Astrocyte (in vitro differentiated cells and primary cell): ENCODE measurements at regions not wholly inside any gene's neighbourhood (a gene's known extent, or its start where the extent isn't known, plus 50 kb on each side); places are given as distances from the start of the nearest gene placed in this dataset.

Source experiments
- DNase-seq: peaks from one replicate; pipeline ENCODE4 v3.0.0-alpha.2; 2010; ENCODE audit warnings: low read depth
- FAIRE-seq: peaks from 2 replicates; lab custom pipeline; 2011; peaks lifted over from hg19 to GRCh38; lab: Jason Lieb, UNC
- H2AFZ ChIP-seq: 2 replicates; pipeline ENCODE4 v1.6.0; 2012; ENCODE audit warnings: low read depth, low read length, inconsistent platforms
- H3K27ac ChIP-seq: 2 replicates; pipeline ENCODE4 v1.5.1; 2011; ENCODE audit warnings: low read depth, low read length, inconsistent platforms
- H3K27me3 ChIP-seq: 2 replicates; pipeline ENCODE4 v1.6.0; 2011; ENCODE audit warnings: low read length, inconsistent platforms; ENCODE audit not compliant: insufficient read depth
- H3K36me3 ChIP-seq: 2 replicates; pipeline ENCODE4 v1.5.1; 2011; ENCODE audit warnings: low read length, inconsistent platforms; ENCODE audit not compliant: insufficient read depth
- H3K4me1 ChIP-seq: 2 replicates; pipeline ENCODE4 v1.5.1; 2011; ENCODE audit warnings: low read length, inconsistent platforms; ENCODE audit not compliant: insufficient read depth
- H3K4me2 ChIP-seq: 2 replicates; pipeline ENCODE4 v1.6.0; 2012; ENCODE audit warnings: low read length, inconsistent platforms
- H3K4me3 ChIP-seq: 2 replicates; pipeline ENCODE4 v1.5.1; 2011; ENCODE audit warnings: low read depth, mild to moderate bottlenecking, low read length, inconsistent platforms; ENCODE audit not compliant: insufficient read depth
- H3K79me2 ChIP-seq: 2 replicates; pipeline ENCODE4 v1.6.0; 2012; ENCODE audit warnings: mild to moderate bottlenecking, low read length, inconsistent platforms; ENCODE audit not compliant: insufficient read depth
- H3K9ac ChIP-seq: 2 replicates; pipeline ENCODE4 v1.6.0; 2012; ENCODE audit warnings: mild to moderate bottlenecking, low read length, inconsistent platforms
- H3K9me3 ChIP-seq: 2 replicates; pipeline ENCODE4 v1.5.1; 2012; ENCODE audit warnings: low read depth, mild to moderate bottlenecking, low read length, inconsistent platforms; ENCODE audit not compliant: insufficient read depth
- H4K20me1 ChIP-seq: 2 replicates; pipeline ENCODE4 v1.6.0; 2012; ENCODE audit warnings: low read length, inconsistent platforms; ENCODE audit not compliant: insufficient read depth
- H3K27ac Mint-ChIP-seq: one replicate; pipeline ENCODE4 v1.8.0; 2021; ENCODE audit warnings: mild to moderate bottlenecking, mixed read lengths; ENCODE audit not compliant: unreplicated experiment
- H3K27me3 Mint-ChIP-seq: one replicate; pipeline ENCODE4 v1.8.0; 2021; ENCODE audit warnings: low read depth, mixed read lengths; ENCODE audit not compliant: unreplicated experiment
- H3K36me3 Mint-ChIP-seq: one replicate; pipeline ENCODE4 v1.8.0; 2021; ENCODE audit warnings: low read depth, mixed read lengths; ENCODE audit not compliant: unreplicated experiment
- H3K4me1 Mint-ChIP-seq: one replicate; pipeline ENCODE4 v1.8.0; 2021; ENCODE audit warnings: low read depth, mixed read lengths; ENCODE audit not compliant: unreplicated experiment
- H3K4me3 Mint-ChIP-seq: one replicate; pipeline ENCODE4 v1.8.0; 2021; ENCODE audit warnings: mild to moderate bottlenecking, moderate library complexity, mixed read lengths; ENCODE audit not compliant: unreplicated experiment
- H3K9me3 Mint-ChIP-seq: one replicate; pipeline ENCODE4 v1.8.0; 2021; ENCODE audit warnings: mild to moderate bottlenecking, mixed read lengths; ENCODE audit not compliant: unreplicated experiment
- EZH2 ChIP-seq: IDR thresholded peaks from 2 replicates; pipeline ENCODE4 v1.6.1; 2012; ENCODE audit warnings: mild to moderate bottlenecking, low read length, inconsistent platforms; ENCODE audit not compliant: insufficient read depth
- TF ChIP-seq, protein P1 (sequence below): IDR thresholded peaks from 2 replicates; pipeline ENCODE4 v1.5.1; 2011; ENCODE audit warnings: low read depth, mild to moderate bottlenecking, inconsistent platforms, low read length, moderate library complexity; ENCODE audit not compliant: insufficient read depth

DNA sequence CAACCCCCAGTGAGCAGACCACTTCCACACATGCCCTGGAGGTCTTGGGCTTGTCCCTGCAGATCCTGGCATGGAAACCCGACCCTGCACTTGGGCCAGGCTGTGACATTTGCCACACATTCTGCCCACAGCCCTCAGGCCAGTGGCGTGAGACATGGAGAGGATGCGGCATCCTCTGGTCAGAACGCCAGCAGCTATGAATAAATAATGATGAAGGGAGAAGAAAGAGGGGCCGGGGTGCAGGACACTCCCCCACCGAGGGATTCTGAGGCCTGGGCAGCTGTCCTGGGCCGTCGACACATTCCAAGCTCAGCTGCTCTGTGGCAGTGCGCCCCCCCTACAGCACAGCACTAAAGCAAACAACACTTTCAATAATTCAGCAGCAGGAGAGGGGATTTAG is 148.8 kb downstream of the ENGASE start:
- no peak overlapping the region for H3K27ac ChIP-seq
- FAIRE-seq, result no peak
- peaks cover 65% of the 10 kb centered on the region for H3K27me3 Mint-ChIP-seq

DNA sequence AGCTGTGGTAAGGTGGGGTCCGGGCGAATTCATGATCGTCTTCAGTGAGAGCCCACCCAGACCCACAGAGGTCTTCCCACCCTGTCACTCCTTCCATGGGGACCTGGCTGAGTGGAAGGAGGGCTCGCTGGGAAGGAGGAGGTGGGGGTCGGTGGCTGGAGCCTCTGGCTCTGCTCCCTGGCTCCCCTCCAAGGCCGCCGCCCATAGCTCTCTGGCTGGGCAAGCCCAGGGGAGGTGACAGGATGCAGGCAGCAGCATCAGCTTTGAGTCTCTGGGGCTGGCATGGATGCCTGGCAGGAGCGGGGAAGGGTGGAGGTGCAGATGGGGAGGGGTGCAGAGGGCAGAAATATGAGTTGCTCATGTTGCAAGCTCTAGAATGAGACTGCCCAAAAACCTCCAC is 147.0 kb downstream of the ENGASE start:
- Mint-ChIP-seq H3K4me1 (peaks cover 2% of the 10 kb centered on the region), H3K27ac (no peak overlapping the region), H3K27me3 (peaks cover 68% of the 10 kb centered on the region), H3K4me3 (no peak overlapping the region), H3K36me3 (no peaks in the 10 kb centered on the region), H3K9me3 (peaks cover 1% of the 10 kb centered on the region)
- H3K9ac ChIP-seq, result no peak overlapping the region
- no peaks in the 10 kb centered on the region for H4K20me1 ChIP-seq
- no peak for DNase-seq
- no peak for FAIRE-seq
- H3K4me3 ChIP-seq, result no peak overlapping the region
- H3K79me2 ChIP-seq, result no peaks in the 10 kb centered on the region
- no peak overlapping the region for H3K4me2 ChIP-seq
- no peaks in the 10 kb centered on the region for H3K4me1 ChIP-seq
- H3K36me3 ChIP-seq, result no peaks in the 10 kb centered on the region
- no peaks in the 10 kb centered on the region for H3K9me3 ChIP-seq
- TF ChIP-seq, protein P1, sequence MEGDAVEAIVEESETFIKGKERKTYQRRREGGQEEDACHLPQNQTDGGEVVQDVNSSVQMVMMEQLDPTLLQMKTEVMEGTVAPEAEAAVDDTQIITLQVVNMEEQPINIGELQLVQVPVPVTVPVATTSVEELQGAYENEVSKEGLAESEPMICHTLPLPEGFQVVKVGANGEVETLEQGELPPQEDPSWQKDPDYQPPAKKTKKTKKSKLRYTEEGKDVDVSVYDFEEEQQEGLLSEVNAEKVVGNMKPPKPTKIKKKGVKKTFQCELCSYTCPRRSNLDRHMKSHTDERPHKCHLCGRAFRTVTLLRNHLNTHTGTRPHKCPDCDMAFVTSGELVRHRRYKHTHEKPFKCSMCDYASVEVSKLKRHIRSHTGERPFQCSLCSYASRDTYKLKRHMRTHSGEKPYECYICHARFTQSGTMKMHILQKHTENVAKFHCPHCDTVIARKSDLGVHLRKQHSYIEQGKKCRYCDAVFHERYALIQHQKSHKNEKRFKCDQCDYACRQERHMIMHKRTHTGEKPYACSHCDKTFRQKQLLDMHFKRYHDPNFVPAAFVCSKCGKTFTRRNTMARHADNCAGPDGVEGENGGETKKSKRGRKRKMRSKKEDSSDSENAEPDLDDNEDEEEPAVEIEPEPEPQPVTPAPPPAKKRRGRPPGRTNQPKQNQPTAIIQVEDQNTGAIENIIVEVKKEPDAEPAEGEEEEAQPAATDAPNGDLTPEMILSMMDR, result no peak
- TF ChIP-seq EZH2, result no peak
- H3K27ac ChIP-seq, result no peak overlapping the region
- peaks cover 17% of the 10 kb centered on the region for H3K27me3 ChIP-seq
- no peak overlapping the region for H2AFZ ChIP-seq

More for the DNA sequence above, 148.8 kb downstream of the ENGASE start:
- Histone ChIP-seq H3K4me3 (no peak overlapping the region), H3K4me1 (no peaks in the 10 kb centered on the region), H3K27me3 (peaks cover 17% of the 10 kb centered on the region), H2AFZ (no peak overlapping the region), H3K36me3 (no peaks in the 10 kb centered on the region), H3K9me3 (no peaks in the 10 kb centered on the region), H3K4me2 (no peak overlapping the region), H3K79me2 (no peaks in the 10 kb centered on the region), H4K20me1 (no peaks in the 10 kb centered on the region), H3K9ac (no peak overlapping the region)
- Mint-ChIP-seq H3K27ac (no peak overlapping the region), H3K9me3 (peaks cover 1% of the 10 kb centered on the region), H3K36me3 (peaks cover 4% of the 10 kb centered on the region), H3K4me3 (no peak overlapping the region), H3K4me1 (peaks cover 5% of the 10 kb centered on the region)
- DNase-seq, result no peak
- TF ChIP-seq EZH2, result no peak
- TF ChIP-seq, protein P1, result no peak

DNA sequence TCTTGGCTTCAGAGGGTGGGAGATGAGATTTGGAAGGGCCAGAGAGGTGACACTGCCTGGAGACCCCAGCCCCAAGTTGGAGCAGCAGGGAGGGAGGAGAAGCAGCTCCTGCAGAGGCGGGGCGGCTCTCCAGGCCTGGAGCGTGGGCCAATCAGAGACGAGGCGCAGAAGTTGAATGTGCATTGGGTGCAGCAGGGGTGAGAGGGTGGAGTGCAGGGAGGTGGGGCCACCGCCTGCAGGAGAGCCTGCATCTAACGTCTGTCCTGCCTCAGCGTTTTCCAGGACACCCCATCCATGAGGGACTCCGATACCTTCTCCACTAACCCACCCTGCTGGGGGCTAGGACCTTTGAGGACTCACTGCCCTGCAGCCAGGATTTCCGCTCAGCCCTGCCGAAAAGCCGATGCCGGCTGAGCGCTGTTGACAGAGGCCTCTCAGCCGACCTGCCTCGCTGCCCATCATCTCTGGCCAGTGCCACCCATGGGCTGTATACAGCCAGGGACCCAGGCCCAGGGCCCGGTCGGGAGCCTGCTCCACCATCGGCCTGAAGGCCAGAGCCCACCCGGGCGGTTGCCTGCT is 146.2 kb downstream of the ENGASE start:
- H3K4me1 Mint-ChIP-seq, result peaks cover 2% of the 10 kb centered on the region
- Histone ChIP-seq H4K20me1 (no peaks in the 10 kb centered on the region), H3K36me3 (no peaks in the 10 kb centered on the region), H3K4me1 (no peaks in the 10 kb centered on the region), H3K9ac (no peak overlapping the region), H3K4me2 (no peak overlapping the region), H3K27ac (no peak overlapping the region), H3K27me3 (peaks cover 17% of the 10 kb centered on the region), H2AFZ (peak overlapping the region; percentile 4), H3K79me2 (no peaks in the 10 kb centered on the region), H3K9me3 (no peaks in the 10 kb centered on the region), H3K4me3 (no peak overlapping the region)
- H3K9me3 Mint-ChIP-seq, result peaks cover 1% of the 10 kb centered on the region
- peak; percentile 53 for TF ChIP-seq EZH2
- TF ChIP-seq, protein P1, result no peak
- peaks cover 69% of the 10 kb centered on the region for H3K27me3 Mint-ChIP-seq
- H3K36me3 Mint-ChIP-seq, result no peaks in the 10 kb centered on the region
- DNase-seq (no peak), FAIRE-seq (no peak)
- H3K4me3 Mint-ChIP-seq, result no peak overlapping the region
- no peak overlapping the region for H3K27ac Mint-ChIP-seq
